Right ventricle myocardium superior (tissue), 1 donor: ENCODE measurements at regions not wholly inside any gene's neighbourhood (a gene's known extent, or its start where the extent isn't known, plus 50 kb on each side); places are given as distances from the start of the nearest gene placed in this dataset.
"Not testable (repeated sequence)": the region's sequence is repeated elsewhere in the genome, so short reads cannot be mapped to it uniquely, and the experiment has no call there.

ENCODE experiments used
- ATAC-seq: fragments of 200-7000 bp; cut with Tn5 transposase; one replicate; pipeline ENCODE4 v1.9.1; 2020; ENCODE audit warnings: mild to moderate bottlenecking; ENCODE audit not compliant: poor library complexity
- DNase-seq: peaks from one replicate; pipeline ENCODE4 v3.0.0-alpha.2; 2020
- intact Hi-C: fragments of 100-400 bp; cut with DNase I; formaldehyde crosslinking; loops from one replicate; pipeline ENCODE4 v1.11.2; 2022
- donor health status: DM: no; HTN: yes; CAD: no; lungs with severe emphysema.

DNA sequence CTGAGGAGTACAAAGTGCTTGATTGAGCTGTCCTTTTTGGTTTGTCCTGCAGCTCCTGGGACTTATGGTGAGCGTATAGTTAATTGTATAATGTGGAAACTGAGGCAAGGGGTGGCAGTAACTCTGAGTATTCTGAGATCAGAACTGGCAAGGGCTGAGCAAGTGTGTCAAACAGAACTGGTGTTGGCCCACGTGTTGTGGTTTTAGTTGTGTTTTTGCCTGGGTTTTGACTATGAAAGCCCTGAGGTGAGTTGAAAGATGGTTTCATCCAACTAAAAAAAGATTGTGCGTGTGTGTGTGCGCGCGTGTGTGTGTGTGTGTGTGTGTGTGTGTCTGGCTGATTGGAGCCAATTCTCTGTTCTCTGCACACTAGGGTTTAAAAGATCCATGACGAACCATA is 154.1 kb downstream of the EDEM1 start:
- intact Hi-C loops = no loop called here
- ATAC-seq (no peak), DNase-seq (no peak)

GRCh38 chr3:5343459-5343858 is 156.0 kb downstream of the EDEM1 start:
- DNase-seq (no peak), ATAC-seq (no peak)
- intact Hi-C loops = no loop called here

- intact Hi-C loops = no loop called here
- ATAC-seq (no peak), DNase-seq (no peak)
Observed at GRCh38 chr3:5344707-5345106, 157.2 kb downstream of the EDEM1 start.

DNA sequence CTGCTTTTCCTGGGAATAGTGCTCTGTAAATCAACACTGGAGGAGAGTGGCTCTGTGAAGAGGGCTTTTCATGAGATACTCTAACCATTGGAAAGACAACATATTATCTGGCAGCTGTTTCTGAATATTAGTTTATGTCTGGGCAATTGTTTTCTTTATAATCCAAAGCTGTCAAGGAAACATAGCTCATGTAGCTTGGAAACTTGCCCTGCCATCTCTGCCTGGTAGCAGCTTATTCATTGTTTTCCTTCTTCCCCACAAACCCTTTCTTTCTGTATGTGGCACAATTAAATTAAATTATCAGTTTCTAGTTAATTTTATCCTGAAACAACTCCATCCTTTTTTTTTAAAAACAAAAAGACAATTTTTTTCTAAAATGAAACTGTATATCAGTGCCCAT is 160.0 kb downstream of the EDEM1 start:
- no peak for ATAC-seq
- intact Hi-C loops = no loop called here

DNA sequence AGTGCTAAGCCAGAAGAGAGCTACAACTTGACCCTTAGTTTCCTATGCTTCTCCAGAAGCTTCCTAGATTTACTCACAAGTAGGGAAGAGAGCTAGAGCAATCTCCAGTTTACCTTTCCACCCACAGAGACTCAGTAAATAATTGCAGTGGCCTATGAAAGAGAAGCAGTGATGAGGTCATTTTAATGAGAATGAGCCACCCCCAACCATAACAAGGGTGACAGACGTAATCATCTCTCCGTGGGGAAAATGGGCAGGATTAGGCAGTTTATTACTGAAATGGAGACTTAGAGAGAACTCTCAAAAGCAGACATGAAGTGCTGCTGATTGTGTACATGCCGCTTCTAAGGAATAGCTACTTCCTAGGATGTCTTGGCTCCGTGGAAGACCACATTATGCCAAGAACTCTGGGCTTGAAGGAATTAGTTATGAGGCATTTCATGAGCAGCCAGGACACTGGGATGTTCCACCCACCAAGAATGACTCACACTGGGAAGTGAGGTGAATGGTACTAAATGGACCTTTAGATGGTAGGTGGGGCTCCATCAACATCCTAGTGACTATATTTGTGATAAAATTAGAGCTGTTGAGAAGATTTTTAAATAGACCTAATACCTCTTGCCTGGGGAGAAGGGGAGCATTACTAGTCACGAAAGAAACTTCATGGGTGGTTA is 160.9 kb downstream of the EDEM1 start:
- no peak for DNase-seq
- intact Hi-C loops = no loop called here

More for the DNA sequence above, 160.0 kb downstream of the EDEM1 start:
- no peak for DNase-seq

DNA sequence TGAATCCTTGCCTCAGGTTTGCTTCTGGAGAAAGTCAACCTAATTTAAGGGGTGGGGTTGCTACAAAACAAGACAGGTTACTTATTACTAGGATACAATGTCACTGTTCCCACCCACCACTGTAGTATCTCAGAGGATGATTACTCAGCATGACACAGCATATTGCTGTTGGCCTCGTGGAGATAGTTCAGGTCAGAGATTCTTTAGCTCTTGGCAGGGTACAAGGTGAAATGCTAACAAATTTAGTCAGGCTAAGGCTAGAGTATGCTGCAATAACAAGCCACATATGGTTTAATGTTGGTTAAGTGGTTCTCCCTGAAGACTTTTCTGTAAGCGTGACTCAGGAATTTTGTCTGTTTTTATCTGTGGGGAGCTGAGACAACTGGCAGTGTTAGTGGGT is 161.8 kb downstream of the EDEM1 start:
- intact Hi-C loops = no loop called here
- no peak for ATAC-seq
- DNase-seq = no peak

More for the DNA sequence above, 160.9 kb downstream of the EDEM1 start:
- ATAC-seq = no peak

- intact Hi-C loops = no loop called here
- no peak for DNase-seq
- ATAC-seq = no peak
Observed at GRCh38 chr3:5357089-5357488, 169.6 kb downstream of the EDEM1 start.

GRCh38 chr3:5358911-5359310 is 171.4 kb downstream of the EDEM1 start:
- DNase-seq = no peak
- intact Hi-C loops = no loop called here
- no peak for ATAC-seq

DNA sequence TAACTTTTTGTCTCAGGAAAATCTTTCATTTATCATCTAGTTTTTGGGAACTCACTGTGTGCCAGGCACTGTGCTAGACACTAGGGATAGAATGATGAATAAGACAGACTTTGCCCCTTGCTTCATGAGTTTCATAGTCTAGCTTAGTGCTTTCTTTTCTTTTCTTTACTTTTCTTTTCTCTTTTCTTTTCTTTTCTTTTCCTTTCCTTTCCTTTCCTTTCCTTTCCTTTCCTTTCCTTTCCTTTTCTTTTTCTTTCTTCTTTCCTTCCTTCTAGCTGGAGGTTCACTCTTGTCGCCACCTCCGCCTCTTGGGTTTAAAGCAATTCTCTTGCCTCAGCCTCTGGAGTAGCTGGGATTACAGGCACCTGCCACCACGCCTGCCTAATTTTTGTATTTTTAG is 172.9 kb downstream of the EDEM1 start:
- ATAC-seq (no peak), DNase-seq (no peak)
- intact Hi-C loops = no loop called here

DNA sequence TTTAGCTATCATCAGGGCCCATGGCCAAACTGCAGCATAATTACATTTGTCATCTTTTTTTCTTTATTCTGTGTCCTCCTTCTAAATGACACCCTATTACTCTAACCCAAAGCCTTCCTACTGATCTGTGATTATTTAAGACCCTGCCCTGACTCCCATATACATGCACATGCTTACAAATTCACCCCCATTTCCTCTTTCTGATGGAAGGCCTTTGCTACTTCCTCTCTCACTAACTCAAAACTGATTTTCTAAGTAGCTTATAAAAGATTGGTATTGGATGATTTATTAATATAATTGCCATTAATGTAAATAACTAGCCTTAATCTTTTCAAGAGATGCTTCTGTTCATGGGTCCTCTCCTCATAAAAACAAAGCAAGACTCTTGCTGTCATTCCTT is 179.2 kb downstream of the EDEM1 start:
- DNase-seq (no peak), ATAC-seq (no peak)
- intact Hi-C loops = no loop called here

DNA sequence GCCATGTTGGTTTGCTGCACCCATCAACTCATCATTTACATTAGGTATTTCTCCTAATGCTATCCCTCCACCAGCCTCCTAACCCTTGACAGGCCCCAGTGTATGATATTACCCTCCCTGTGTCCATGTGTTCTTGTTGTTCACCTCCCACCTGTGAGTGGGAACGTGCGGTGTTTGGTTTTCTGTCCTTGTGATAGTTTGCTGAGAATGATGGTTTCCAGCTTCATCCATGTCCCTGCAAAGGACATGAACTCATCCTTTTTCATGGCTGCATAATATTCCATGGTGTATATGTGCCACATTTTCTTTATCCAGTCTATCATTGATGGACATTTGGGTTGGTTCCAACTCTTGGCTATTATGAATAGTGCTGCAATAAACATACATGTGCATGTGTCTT is 184.0 kb downstream of the EDEM1 start:
- not testable (repeated sequence) for DNase-seq, ATAC-seq

DNA sequence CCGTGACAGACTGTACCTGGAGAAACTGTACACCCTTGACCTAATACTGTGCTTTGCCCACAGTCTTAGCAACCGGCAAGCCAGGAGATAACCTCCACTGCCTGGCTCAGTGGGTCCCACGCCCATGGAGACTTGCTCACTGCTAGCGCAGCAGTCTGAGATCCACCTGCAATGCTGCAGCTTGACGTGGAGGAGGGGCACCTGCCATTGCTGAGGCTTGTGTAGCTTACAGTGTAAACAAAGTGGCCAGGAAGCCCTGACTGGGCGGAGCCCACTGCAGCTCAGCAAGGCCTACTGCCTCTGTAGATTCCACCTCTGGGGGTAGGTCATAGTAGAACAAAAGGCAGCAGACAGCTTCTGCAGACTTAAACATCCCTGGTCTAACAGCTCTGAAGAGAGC is 189.3 kb downstream of the EDEM1 start:
- ATAC-seq = no peak
- intact Hi-C loops = no loop called here
- DNase-seq = no peak

More for the DNA sequence above, 184.0 kb downstream of the EDEM1 start:
- intact Hi-C loops = not testable (repeated sequence)

GRCh38 chr3:5379266-5379665 is 191.8 kb downstream of the EDEM1 start:
- DNase-seq, ATAC-seq, intact Hi-C loops: not testable (repeated sequence)

DNA sequence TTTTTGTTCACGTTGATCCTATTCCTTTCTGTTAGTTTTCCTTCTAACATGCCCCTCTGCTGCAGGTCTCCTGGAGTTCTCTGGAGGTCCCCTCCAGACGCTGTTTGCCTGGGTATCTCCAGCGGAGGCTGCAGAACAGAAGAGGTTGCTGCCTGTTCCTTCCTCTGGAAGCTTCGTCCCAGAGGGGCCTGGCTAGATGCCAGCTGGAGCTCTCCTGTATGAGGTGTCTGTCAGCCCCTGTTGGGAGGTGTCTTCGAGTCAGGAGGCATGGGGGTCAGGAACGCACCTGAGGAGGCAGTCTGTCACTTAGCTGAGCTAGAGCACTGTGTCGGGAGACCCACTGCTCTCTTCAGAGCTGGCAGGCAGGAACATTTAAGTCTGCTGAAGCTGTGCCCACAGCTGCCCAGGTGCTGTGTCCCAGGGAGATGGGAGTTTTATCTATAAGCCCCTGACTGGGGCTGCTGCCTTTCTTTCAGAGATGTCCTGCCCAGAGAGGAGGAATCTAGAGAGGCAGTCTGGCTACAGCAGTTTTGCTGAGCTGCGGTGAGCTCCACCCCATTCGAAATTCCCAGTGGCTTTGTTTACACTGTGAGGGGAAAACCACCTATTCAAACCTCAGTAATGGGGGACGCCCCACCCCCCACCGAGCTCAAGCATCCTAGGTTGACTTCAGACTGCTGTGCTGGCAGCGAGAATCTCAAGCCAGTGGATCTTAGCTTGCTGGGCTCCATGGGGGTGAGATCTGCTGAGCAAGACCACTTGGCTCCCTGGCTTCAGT is 196.2 kb downstream of the EDEM1 start:
- ATAC-seq, intact Hi-C loops, DNase-seq: not testable (repeated sequence)

- intact Hi-C loops = no loop called here
- DNase-seq (no peak), ATAC-seq (no peak)
Observed at GRCh38 chr3:5384557-5385236, 197.2 kb downstream of the EDEM1 start.

- intact Hi-C loops = no loop called here
- ATAC-seq (no peak), DNase-seq (no peak)
Observed at GRCh38 chr3:5388091-5388490, 200.6 kb downstream of the EDEM1 start.

GRCh38 chr3:5389057-5389456 is 201.6 kb downstream of the EDEM1 start:
- DNase-seq (no peak), ATAC-seq (no peak)
- intact Hi-C loops = no loop called here

- no peak for ATAC-seq
- intact Hi-C loops = no loop called here
- DNase-seq = no peak
Observed at GRCh38 chr3:5390221-5390620, 202.7 kb downstream of the EDEM1 start.

DNA sequence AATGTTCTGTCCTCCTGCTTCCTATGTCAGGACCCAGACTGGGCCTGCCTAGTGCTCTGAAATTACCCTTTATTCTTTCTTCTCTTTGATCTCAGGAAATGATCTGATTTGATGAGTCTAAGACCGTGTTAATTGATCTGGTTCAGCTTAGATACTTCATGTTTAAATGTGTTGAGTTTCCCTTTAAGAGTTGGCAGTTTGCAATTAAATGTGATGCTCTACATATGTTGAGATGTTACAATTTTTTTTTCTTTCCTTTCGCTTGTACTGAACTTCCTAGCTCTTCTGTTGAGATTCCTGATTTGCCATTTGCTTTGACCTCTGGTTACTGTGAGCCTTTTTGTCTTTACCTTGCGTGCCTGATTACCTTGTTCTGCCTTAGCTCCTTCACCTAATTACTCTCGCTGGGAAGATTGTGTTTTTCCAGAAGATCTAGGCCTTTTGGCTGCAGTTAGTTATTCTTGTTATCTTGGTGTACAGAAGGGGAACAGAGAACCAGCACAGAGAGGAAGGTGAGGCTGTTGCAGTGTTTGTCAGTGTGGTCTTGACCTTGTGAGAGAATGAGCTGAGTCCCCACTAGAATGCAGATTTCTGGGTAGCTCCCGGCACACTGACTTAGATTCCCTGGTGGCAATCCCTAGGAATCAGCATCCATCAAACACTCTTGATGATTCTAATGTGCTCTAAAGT is 203.6 kb downstream of the EDEM1 start:
- DNase-seq (no peak), ATAC-seq (no peak)
- intact Hi-C loops = no loop called here
